Fibroblast of lung (primary cell): ENCODE measurements at regions not wholly inside any gene's neighbourhood (a gene's known extent, or its start where the extent isn't known, plus 50 kb on each side); places are given as distances from the start of the nearest gene placed in this dataset.

Experiments used
- CTCF ChIP-seq, 2 donors: IDR thresholded peaks in 1 of 2; conservative IDR thresholded peaks in 1 of 2; 1 replicate in 1 of 2; 2 replicates in 1 of 2; pipeline ENCODE4 v1.5.1; 2011 to 2012; ENCODE audit warnings: low read length in 2 of 2, control low read depth in 1 of 2, inconsistent platforms in 1 of 2, low read depth in 1 of 2, mild to moderate bottlenecking in 1 of 2
- EZH2 ChIP-seq: IDR thresholded peaks from 2 replicates; pipeline ENCODE4 v1.5.1; 2012; ENCODE audit warnings: low read length, control low read depth, mild to moderate bottlenecking; ENCODE audit errors: missing control alignments

- no peak for TF ChIP-seq CTCF (conservative IDR thresholded peaks at IDR 0.05 in 1 of 2, IDR thresholded peaks at IDR 0.05 in 1 of 2; ENCODE audit: low read depth in 1 of 2, low read length in 2 of 2)
- no peak for TF ChIP-seq EZH2
Measured at GRCh38 chr3:59306436-59306835, 256.6 kb upstream of the CFAP20DC start.
